A673 (cell line): ENCODE measurements at regions not wholly inside any gene's neighbourhood (a gene's known extent, or its start where the extent isn't known, plus 50 kb on each side); places are given as distances from the start of the nearest gene placed in this dataset.

ENCODE experiments used
- EZH2 ChIP-seq: fragments of 200-600 bp; sonication (generic); IDR thresholded peaks from 2 replicates; pipeline ENCODE4 v1.6.1; 2017; ENCODE audit warnings: borderline replicate concordance, low read depth, mild to moderate bottlenecking, mixed read lengths, antibody characterized with exemption, low read length; ENCODE audit not compliant: poor library complexity, severe bottlenecking
- TF ChIP-seq, protein P1 (sequence below): fragments of 300-800, 200-600 bp; sonication (generic); conservative IDR thresholded peaks from 2 replicates; pipeline ENCODE4 v1.5.1; 2017; ENCODE audit warnings: low read depth, mild to moderate bottlenecking, antibody characterized with exemption, low read length, moderate library complexity, mixed read lengths

DNA sequence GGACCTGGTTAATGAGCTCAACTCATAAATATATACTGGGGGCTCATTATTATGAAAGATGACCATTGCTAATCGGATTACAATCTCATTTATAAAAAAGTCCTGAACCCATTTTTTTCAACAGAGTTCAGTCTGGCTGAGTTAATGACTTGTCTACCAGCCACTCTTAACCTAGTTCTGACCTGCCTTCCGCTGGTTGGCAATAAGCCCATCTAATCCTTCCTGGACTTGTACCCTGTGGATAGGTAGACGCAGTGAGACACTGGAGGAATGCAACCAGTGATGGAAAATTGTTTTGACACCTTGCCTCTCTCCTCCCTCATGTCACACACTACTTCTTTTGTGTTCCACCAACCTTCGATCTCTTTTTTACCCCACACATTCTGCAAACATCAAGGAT lies 279.9 kb downstream of the FOXO1 start:
- TF ChIP-seq, protein P1, sequence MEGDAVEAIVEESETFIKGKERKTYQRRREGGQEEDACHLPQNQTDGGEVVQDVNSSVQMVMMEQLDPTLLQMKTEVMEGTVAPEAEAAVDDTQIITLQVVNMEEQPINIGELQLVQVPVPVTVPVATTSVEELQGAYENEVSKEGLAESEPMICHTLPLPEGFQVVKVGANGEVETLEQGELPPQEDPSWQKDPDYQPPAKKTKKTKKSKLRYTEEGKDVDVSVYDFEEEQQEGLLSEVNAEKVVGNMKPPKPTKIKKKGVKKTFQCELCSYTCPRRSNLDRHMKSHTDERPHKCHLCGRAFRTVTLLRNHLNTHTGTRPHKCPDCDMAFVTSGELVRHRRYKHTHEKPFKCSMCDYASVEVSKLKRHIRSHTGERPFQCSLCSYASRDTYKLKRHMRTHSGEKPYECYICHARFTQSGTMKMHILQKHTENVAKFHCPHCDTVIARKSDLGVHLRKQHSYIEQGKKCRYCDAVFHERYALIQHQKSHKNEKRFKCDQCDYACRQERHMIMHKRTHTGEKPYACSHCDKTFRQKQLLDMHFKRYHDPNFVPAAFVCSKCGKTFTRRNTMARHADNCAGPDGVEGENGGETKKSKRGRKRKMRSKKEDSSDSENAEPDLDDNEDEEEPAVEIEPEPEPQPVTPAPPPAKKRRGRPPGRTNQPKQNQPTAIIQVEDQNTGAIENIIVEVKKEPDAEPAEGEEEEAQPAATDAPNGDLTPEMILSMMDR: no peak
- no peak for TF ChIP-seq EZH2
